H1 (cell line): ENCODE measurements at regions not wholly inside any gene's neighbourhood (a gene's known extent, or its start where the extent isn't known, plus 50 kb on each side); places are given as distances from the start of the nearest gene placed in this dataset.

Experiments used
- KDM1A ChIP-seq: fragments of 200-600, 300-600 bp; sonication (generic); IDR thresholded peaks from 2 replicates; pipeline ENCODE4 v1.7.1; 2016; ENCODE audit warnings: mild to moderate bottlenecking, low read length, borderline replicate concordance
- RXRA ChIP-seq: IDR thresholded peaks from 2 replicates; pipeline ENCODE4 v1.6.1; 2011; ENCODE audit warnings: low read depth, mild to moderate bottlenecking, low read length, moderate library complexity; ENCODE audit not compliant: insufficient read depth
- SAP30 ChIP-seq: fragments of 300-600 bp; sonication (generic); IDR thresholded peaks from 2 replicates; pipeline ENCODE4 v1.7.1; 2012; ENCODE audit warnings: low read length, moderate library complexity, mild to moderate bottlenecking, inconsistent platforms; ENCODE audit not compliant: insufficient read depth, insufficient replicate concordance
- SP2 ChIP-seq: IDR thresholded peaks from 2 replicates; pipeline ENCODE4 v1.6.1; 2012; ENCODE audit warnings: mild to moderate bottlenecking, low read length, inconsistent platforms

DNA sequence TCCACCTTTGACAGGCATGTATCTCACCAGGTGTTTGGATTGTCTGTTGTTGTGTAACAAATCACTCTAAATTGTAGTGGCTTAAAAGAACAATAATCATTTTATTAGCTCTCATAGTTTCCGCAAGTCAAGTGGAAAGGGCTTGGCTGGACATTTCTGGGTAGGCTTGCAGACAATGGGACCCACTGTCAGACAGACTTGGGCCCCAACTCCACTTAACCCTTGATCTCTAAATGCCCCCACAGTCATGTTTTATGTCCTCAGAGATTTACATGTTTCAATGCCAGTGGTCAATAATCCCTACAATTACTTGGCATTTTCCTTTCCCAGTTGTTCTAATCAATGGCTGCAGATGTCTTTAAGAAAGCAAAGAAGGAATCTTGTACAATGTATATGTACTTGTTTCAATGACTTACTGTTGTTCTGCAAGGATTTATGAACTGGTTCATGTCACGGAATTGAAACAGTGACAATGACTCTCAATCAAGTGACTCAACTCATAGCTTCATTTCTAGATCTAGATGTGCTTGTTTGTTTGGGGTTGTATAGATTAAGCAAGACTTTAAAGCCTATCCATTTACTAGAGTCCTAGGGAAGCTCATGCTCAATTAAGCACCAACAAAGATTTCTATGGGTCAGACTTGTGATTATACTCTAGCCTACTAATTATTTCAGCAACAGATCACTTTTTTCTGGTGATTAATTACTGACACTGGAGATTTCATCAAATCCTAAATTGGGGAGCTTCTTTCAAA, 510.1 kb upstream of the NBEA start (continued):
- TF ChIP-seq RXRA (no peak), SAP30 (no peak), KDM1A (no peak), SP2 (no peak)
